Mesodermal cell (in vitro differentiated cells): ENCODE measurements at regions not wholly inside any gene's neighbourhood (a gene's known extent, or its start where the extent isn't known, plus 50 kb on each side); places are given as distances from the start of the nearest gene placed in this dataset.

Source experiments
- H3K27ac ChIP-seq: 2 replicates; pipeline ENCODE4 v1.7.0; 2013; ENCODE audit warnings: mild to moderate bottlenecking, low read depth, low read length, moderate library complexity; ENCODE audit not compliant: severe bottlenecking
- H3K36me3 ChIP-seq: 2 replicates; pipeline ENCODE4 v1.7.1; 2013; ENCODE audit warnings: mild to moderate bottlenecking, low read length, moderate library complexity; ENCODE audit not compliant: control insufficient read depth, insufficient read depth
- H3K4me1 ChIP-seq: one replicate; pipeline ENCODE4 v1.7.1; 2013; ENCODE audit warnings: mild to moderate bottlenecking, low read length; ENCODE audit not compliant: insufficient read depth, control insufficient read depth, poor library complexity, severe bottlenecking
- H3K4me3 ChIP-seq: 2 replicates; pipeline ENCODE4 v1.7.0; 2013; ENCODE audit warnings: low read length, control low read depth, mild to moderate bottlenecking; ENCODE audit not compliant: insufficient read depth, poor library complexity, severe bottlenecking; ENCODE audit errors: extremely low read depth
- H3K9me3 ChIP-seq: 2 replicates; pipeline ENCODE4 v1.7.1; 2013; ENCODE audit warnings: mild to moderate bottlenecking, low read length, moderate library complexity; ENCODE audit not compliant: control insufficient read depth
- WGBS, 2 experiments: methylation state at CpG; one replicate each; pipeline ENCODE4 v1.1.5; 2013; ENCODE audit warnings: missing lambda C conversion rate in 2 of 2; ENCODE audit not compliant: insufficient coverage in 2 of 2; 5-methylcytosine and 5-hydroxymethylcytosine counted together

DNA sequence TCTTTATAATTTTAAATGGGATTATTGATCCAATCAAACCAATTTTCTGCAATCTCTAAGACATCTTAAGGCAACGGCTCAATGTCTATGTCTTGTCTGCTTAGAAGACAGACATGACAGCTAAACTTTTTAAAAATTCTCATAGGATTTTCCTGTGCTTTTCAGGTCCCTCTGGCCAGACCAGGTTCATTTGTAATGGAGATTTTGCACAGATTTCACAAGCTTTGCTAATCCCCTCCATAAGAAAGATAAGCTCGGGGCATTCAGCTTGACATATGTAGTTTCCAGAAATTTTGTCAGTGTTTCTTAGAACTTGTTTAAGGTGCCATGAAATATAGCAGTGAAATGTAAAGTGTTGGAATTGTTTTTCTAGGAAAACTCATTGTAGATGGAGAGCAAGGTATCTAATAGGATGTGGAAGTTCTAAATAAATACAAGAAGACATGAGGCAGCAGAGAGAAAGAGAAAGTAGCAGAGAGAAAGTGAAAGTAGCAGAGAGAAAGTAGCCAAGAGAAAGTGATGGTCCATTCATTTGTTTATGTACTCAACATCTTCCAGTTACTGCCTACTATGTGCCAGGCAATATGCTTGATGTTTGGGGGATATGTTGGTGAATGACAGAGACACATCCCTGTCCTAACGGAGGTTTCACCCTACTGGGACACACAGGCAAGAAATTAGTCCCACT is 219.1 kb upstream of the ARHGAP42 start:
- no peak overlapping the region for H3K4me3 ChIP-seq
- 83 to 94% methylated on average over 2 of the region's 3 CpGs for WGBS, 2 experiments

DNA sequence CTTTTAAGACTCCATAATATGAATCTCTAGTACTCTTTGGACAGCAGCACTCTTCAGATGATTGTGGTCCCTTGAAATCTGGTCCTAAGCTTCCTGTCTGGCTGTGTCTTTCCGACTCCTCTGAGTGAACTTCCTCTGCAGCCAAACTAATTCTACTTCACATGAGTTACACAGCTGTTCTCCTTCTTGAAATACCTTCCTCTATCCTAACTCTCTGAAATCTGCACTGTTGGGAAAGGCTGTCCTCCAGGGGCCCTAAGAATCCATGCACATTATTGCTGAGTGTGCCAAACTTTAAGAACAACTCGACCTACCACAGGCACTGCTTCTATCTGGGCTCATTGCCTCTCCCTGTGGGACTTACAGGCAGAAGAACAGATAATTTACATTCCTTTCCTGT is 217.3 kb upstream of the ARHGAP42 start:
- no peaks in the 10 kb centered on the region for H3K36me3 ChIP-seq
- no peak overlapping the region for H3K27ac ChIP-seq
- no peaks in the 10 kb centered on the region for H3K9me3 ChIP-seq
- H3K4me1 ChIP-seq = no peaks in the 10 kb centered on the region
- H3K4me3 ChIP-seq = no peak overlapping the region
- WGBS, 2 experiments = 73 to 94% methylated on average over 2 of the region's 2 CpGs

More for the DNA sequence above, 219.1 kb upstream of the ARHGAP42 start:
- H3K36me3 ChIP-seq = no peaks in the 10 kb centered on the region
- no peaks in the 10 kb centered on the region for H3K4me1 ChIP-seq
- H3K27ac ChIP-seq = no peak overlapping the region
- no peaks in the 10 kb centered on the region for H3K9me3 ChIP-seq

DNA sequence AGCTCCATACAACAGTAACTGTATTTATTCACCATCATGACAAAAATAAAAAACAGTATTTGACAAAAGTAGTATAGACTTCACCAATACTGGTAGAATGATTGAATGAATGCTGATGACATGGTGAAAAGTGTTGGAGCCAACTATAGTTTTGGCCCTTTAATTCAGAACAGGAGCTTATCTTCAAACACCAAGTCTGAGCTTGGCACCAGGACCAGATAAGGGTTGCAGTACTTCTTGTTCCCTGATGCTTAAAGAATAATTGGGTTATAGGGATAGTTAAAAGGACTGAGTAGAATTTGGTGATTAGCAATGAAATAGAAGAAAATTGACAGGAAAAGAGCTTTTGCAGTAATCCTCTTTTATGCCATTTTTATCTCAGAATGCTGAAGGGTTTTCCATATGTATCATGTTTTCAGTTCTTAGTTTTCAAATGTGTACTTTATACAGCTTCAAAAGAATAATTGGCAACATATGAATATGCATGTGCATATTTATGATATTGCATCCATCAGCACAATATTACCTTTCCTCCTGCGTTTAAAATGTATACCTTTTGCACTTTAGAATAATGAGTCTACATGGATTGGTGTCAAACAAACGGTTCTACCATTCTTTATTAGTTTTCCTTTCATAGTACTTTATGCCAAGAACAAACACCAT is 214.2 kb upstream of the ARHGAP42 start:
- no peaks in the 10 kb centered on the region for H3K36me3 ChIP-seq
- no peaks in the 10 kb centered on the region for H3K4me1 ChIP-seq
- H3K4me3 ChIP-seq = no peak overlapping the region
- WGBS, 2 experiments = no CpG with 5 or more reads among the region's 2 CpGs
- no peaks in the 10 kb centered on the region for H3K9me3 ChIP-seq
- no peak overlapping the region for H3K27ac ChIP-seq

DNA sequence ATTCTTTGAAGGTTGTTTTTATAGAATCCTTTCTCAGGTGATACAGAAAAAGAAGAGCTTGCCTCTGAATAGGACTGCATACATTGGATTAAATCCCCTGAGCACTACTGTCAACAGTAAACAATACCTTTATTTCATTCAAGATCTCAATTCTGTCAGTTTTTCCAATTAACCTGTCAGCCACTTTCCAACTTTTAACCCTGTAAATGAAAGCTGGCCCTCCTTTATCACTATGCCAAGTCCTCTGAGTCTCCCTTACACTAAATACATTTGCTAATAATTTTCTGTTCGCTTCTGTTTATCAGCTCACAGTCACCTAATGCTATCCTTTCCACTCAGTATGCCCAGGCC is 213.7 kb upstream of the ARHGAP42 start:
- Histone ChIP-seq H3K9me3 (no peaks in the 10 kb centered on the region), H3K4me1 (no peaks in the 10 kb centered on the region), H3K36me3 (no peaks in the 10 kb centered on the region), H3K4me3 (no peak overlapping the region), H3K27ac (no peak overlapping the region)
- 100% methylated on average over 1 of the region's 1 CpG; no CpG with 5 or more reads in 1 of the 2 experiments for WGBS, 2 experiments

DNA sequence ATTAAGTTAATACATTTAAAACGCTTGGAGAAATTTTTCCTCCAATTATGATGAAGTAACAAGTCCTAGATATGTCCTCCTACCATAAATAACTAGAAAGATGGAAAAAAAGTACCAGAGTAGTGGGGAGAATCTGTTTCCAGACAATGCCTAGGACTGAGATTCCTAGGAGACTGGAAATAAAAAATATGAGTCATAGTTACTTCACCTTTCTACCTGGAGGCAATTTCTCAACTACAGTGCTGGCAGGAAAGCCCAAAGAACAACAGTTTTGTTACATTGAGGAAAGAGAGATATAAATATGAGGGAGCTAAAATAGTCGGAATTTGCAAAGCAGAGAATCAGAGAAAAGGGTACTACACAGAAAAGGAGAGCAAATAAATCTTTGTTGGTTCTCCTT is 202.1 kb upstream of the ARHGAP42 start:
- H3K4me1 ChIP-seq = no peaks in the 10 kb centered on the region
- peaks cover 3% of the 10 kb centered on the region for H3K9me3 ChIP-seq
- no peak overlapping the region for H3K27ac ChIP-seq
- no peak overlapping the region for H3K4me3 ChIP-seq
- 78 to 100% methylated on average over 1 of the region's 2 CpGs for WGBS, 2 experiments
- no peaks in the 10 kb centered on the region for H3K36me3 ChIP-seq

DNA sequence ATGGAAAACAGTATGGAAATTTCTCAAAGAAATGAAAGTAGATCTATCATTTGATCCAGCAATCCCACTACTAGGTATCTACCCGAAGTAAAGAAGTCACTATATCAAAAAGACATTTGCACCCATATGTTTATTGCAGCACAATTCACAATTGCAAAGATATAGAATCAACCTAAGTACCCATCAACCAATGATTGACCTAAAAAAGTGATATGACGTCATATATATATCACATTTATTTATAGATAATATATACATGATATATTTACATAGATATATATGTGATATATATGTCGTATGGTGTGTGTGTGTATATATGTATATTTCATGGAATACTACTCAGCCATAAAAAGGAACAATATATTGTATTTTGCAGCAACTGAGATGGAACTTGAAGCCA is 188.3 kb upstream of the ARHGAP42 start:
- no peak overlapping the region for H3K4me3 ChIP-seq
- no peak overlapping the region for H3K27ac ChIP-seq
- no peaks in the 10 kb centered on the region for H3K4me1 ChIP-seq
- H3K36me3 ChIP-seq = no peaks in the 10 kb centered on the region
- peaks cover 2% of the 10 kb centered on the region for H3K9me3 ChIP-seq
- WGBS, 2 experiments = 83% methylated on average over 1 of the region's 3 CpGs; no CpG with 5 or more reads in 1 of the 2 experiments

DNA sequence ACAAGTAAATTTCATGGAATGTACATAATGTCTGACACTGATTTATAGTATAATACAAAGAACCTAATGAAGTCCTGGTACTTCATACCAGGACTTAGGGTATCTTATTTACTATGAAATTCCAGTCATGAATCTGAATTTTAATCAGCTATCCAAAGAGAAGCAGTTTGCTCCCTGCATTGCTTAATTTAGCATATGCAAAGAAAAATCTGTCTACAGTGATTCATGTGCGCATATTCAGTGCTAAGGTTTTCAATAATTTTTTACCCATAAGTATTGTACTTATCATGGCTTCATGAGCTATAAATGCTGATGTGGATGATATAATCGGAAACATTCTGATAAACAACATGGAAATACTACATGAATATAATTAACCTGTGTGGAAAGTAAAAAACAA is 185.6 kb upstream of the ARHGAP42 start:
- Histone ChIP-seq H3K9me3 (peaks cover 2% of the 10 kb centered on the region), H3K27ac (no peak overlapping the region)
- WGBS, 2 experiments = no CpG with 5 or more reads among the region's 2 CpGs

DNA sequence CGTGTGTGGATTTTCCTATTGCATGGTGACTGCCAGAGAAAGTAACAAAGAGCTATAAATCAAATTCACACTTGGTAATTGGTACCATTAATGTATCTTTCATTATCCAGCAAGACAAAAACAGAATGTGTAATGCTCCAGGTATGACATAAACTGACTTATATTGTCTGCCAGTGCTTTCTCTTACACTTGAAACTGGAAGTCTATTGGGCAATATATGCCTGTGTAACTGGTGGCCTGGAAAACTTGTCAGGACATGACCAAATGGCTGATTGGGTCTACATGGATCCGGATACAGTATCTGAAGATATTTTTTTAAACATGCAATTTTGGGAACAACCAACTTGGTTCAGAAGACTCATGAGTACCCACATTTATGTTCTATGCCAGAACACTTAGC is 174.6 kb upstream of the ARHGAP42 start:
- Histone ChIP-seq H3K4me3 (no peak overlapping the region), H3K4me1 (peaks cover 3% of the 10 kb centered on the region), H3K9me3 (no peaks in the 10 kb centered on the region), H3K27ac (no peak overlapping the region), H3K36me3 (no peaks in the 10 kb centered on the region)
- 50% methylated on average over 1 of the region's 2 CpGs; no CpG with 5 or more reads in 1 of the 2 experiments for WGBS, 2 experiments

More for the DNA sequence above, 185.6 kb upstream of the ARHGAP42 start:
- Histone ChIP-seq H3K4me3 (no peak overlapping the region), H3K36me3 (no peaks in the 10 kb centered on the region), H3K4me1 (no peaks in the 10 kb centered on the region)

DNA sequence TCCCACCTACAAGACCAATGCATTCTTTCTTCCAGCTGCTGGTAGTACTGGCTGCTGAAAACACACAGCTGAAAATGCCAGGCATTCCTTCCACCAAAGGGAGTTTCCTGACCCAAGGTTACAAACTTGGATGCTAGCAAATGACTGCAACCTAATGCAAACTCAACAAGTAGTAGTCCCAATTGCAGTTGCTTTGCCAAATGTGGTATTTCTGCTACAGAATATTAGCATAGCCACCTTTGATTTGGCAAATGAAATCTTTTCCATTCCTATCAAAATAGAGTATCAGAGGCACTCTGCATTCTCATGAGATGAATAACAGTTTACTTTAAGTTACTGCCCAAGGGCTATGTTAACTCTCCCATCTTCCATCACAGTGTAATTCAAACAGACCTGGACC is 172.0 kb upstream of the ARHGAP42 start:
- Histone ChIP-seq H3K9me3 (no peaks in the 10 kb centered on the region), H3K4me1 (peaks cover 3% of the 10 kb centered on the region), H3K27ac (no peak overlapping the region), H3K4me3 (no peak overlapping the region), H3K36me3 (no peaks in the 10 kb centered on the region)

DNA sequence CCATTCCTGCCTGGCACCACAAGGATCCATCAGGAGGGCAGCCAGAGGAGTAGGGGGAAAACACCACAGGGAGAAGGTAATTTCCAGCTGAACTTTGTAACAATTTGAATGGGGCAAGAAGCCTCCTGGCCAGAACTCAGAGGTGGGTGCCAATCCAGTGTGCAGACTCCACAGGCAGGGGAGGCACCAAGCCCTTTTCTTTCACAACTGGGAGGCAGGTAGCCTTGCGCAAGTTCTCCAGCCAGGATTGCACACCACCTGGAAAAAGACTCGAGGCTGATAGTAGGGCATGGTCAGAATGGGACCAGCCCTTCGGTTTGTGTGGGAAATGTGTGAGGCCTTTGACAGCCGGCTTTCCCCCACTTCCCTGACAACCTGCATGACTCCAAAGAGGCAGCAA is 161.9 kb upstream of the ARHGAP42 start:
- Histone ChIP-seq H3K9me3 (peaks cover 17% of the 10 kb centered on the region), H3K4me1 (no peaks in the 10 kb centered on the region), H3K36me3 (no peaks in the 10 kb centered on the region), H3K4me3 (no peak overlapping the region), H3K27ac (no peak overlapping the region)
- 100% methylated on average over 1 of the region's 4 CpGs; no CpG with 5 or more reads in 1 of the 2 experiments for WGBS, 2 experiments

DNA sequence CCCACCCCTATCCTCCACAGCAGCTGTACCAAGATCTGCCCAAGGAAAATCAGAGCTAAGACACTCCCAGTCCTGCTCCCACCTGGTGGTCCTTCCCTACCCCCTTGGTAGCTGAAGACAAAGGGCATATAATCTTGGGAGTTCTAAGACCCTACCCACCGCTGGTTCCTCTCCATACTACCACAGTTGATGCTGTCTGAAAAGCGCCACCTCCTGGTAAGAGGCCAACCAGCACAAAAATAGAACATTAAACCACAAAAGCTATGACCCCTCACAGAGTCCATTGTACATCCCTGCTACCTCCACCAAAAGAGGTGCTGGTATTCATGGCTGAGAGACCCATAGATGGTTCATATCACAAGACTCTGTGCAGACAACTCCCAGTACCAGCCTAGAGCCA is 161.5 kb upstream of the ARHGAP42 start:
- Histone ChIP-seq H3K4me1 (no peaks in the 10 kb centered on the region), H3K36me3 (no peaks in the 10 kb centered on the region), H3K9me3 (peaks cover 17% of the 10 kb centered on the region), H3K4me3 (no peak overlapping the region), H3K27ac (no peak overlapping the region)
- WGBS, 2 experiments = 27 to 36% methylated on average over 2 of the region's 2 CpGs
